GM21619 (cell line): ENCODE measurements at regions not wholly inside any gene's neighbourhood (a gene's known extent, or its start where the extent isn't known, plus 50 kb on each side); places are given as distances from the start of the nearest gene placed in this dataset.

Experiments
- ATAC-seq: cut with Tn5 transposase; IDR thresholded peaks from one replicate; pipeline ENCODE4 v1.9.1; 2021; ENCODE audit not compliant: unreplicated experiment

DNA sequence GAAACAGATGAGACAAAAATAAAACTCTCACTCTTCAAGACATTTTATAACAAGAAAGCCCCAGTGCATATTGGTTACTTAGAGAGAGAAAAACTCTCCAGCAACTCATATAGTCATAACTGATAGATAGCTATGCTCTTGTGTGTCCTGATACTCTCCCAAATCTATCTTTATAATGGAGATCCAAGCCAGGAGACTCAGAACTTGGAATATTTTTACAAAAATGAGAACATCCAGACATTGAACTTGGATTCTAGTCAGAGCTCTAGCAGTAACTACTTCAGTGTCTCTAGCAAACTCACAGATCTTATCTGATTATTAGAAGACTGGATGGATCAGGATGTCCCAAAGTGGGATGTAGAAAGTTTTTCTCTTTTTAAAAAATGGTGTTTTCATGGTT is 412.7 kb upstream of the BRINP1 start:
- no peak for ATAC-seq

- no peak for ATAC-seq
Observed at GRCh38 chr9:119775410-119775809, 406.2 kb upstream of the BRINP1 start.

DNA sequence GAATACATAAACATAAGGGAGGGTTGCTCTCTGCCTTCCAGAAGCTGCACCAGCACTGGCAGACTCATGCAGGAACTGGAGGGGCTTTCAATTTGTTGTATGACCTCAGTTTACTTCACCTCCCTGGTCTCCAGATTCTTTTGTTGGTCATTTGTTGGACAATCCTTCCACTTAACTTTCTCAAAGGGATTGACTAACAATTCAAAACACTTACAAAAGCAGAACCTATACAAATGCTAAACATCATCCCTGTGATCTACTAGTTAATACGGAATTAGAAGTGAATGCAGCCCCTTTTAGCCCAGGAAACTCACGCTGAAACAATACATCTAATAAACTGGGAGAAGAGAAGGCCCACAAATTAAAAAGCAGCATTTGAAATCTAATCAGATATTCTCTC is 404.6 kb upstream of the BRINP1 start:
- no peak for ATAC-seq

DNA sequence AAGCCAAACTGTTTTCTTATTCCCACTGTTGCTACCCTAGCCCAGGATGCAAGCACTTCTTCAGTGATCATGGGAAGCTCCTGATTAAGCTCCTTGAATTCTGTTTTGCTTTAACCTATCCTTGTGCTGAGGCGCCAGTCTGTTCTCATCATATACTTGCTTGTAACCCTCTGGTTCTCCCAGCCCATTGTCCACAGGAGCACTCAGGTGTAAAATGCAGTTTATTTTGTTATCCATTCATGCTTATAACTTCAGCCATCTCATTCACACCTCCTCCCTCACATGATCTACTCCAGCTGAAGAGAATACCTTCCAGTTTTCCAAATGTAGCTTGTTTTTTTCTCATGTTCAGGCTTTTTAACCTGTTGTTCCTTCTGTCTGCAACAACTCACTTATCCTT is 402.1 kb upstream of the BRINP1 start:
- ATAC-seq: no peak

DNA sequence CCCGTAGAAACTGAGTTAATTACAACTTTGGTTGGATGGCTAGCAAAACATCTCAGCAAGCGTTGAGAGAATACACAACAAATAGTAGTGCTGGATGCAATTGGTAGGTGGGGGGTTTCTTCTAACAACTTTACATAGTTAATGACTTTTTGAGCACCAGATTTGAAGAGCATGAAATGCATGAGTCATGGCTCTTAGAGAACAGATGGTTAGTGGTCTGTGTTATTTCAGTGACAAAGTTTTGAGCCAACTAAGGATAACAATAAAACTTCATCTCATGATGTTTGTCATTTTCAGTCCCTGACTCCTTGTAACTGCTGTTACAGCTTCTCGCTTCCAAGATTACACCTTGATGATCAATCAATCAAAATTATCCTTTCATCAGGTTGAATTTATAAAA is 399.0 kb upstream of the BRINP1 start:
- no peak for ATAC-seq

DNA sequence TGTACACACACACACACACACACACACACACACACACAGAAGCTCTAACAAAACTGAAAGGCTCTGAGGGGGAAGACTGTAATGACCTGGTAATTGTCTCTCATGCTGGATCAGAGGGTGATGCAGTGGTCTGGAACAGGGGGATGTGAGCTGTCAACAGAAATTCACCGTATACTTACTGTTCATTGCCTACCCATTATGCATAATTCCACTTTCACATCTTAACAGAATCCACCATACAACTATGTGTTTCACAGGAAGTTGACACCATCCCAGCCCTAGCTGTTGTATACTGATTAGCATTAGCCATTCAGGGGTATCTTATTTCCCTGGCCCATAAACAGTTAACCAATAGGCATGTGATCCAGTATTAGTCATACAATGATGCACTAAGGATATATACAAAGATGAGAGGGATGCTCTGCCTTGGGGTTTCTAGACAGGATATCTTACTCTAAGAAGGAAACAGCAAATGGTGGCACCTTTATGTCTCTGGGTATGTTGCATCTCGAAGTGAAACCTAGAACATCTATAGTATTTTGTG is 396.5 kb upstream of the BRINP1 start:
- no peak for ATAC-seq

DNA sequence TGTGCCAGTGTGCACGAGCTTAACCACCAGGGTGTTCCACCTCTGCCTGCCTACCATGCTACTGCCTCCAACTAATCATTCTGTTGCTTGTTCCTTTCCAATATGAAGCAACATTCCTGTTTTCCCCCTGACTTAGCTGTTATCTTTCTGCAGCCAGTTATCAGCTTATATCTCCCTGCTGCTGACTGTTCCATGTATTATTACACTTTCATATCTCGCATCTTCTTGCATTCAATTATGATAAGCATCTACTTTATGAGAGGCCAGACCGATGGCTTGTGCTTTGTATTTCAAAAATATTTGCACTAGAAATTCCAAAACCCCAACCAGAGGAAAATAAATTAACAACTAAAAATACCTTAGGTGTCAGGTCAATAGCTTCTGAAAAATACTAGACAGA is 394.0 kb upstream of the BRINP1 start:
- ATAC-seq: no peak

DNA sequence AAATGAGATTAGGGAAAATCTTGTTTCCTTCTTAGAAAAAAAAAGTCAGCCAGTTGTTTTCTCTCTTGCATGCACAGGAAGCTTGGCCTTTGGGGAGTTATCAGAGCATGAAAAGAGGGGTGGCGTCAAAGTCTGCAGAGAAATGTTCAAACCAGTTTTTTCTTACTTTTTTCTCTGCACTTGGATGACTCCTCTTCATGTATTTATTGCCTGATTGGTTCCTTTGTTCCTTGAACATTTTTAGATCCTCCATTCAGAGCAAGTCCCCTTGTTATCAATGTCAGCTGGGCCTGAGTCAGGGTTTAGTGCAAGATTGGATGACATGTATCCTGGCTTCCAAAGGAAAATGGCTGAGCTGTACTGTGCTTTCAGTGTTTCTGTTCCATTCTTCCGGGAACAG is 392.6 kb upstream of the BRINP1 start:
- no peak for ATAC-seq

DNA sequence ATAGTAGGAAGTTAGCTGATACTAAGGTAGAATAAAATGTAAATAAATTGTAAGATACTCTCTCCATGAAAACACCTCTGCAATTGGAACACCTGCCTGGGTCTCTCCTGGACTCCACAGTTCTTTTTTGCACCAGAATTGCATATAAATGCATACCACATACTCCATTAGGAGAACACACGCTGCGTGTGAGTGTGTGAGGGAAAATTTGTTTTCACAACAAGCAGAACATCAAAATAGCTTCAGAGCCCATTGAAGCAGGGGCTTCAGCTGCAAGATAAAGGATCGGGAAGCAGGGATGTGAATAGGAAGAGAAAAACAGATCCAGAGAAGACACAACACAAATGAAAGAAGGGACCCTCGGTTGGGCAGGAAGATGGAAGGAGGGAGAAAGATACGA is 389.8 kb upstream of the BRINP1 start:
- no peak for ATAC-seq

DNA sequence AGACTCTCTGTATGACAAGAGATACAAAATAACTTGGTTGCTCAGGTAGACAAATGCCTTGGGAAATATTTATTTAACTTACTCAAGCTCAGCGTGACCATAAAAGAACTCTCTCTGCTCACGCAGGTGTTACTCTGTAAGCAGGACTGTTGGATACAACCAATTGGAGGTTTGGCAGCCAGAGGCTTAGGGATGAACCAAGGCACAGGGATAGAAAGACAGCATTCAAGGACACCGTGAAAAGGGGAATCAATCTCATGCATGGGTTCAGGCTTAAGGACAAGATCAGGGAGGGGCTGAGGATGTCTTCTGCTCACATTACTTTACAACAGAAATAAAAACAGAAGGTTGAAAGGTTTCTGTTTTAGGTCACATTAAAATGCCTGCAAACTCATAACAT is 389.0 kb upstream of the BRINP1 start:
- ATAC-seq: no peak

GRCh38 chr9:119739476-119739875 is 370.2 kb upstream of the BRINP1 start:
- no peak for ATAC-seq

- peak; percentile 99 for ATAC-seq
Observed at GRCh38 chr9:119736491-119737454, 367.5 kb upstream of the BRINP1 start.

DNA sequence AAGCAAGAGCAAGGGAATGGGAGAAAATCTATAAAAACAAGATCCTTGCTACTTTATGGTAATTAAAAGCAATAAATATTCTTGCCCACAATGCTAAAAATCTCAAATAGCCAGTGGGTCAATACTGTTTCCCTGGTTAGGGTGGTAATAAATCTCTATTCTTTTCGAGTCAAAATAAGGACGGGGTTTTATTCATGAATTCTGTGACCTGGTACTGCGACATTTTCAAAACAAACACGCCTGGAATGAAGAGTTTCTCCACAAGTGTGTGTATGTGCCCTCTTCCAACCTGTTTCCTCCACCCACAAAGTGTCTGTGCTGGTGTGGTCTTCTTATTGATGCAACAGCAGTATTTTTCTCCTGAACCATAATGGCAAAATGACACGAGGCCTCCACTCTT is 358.8 kb upstream of the BRINP1 start:
- no peak for ATAC-seq

DNA sequence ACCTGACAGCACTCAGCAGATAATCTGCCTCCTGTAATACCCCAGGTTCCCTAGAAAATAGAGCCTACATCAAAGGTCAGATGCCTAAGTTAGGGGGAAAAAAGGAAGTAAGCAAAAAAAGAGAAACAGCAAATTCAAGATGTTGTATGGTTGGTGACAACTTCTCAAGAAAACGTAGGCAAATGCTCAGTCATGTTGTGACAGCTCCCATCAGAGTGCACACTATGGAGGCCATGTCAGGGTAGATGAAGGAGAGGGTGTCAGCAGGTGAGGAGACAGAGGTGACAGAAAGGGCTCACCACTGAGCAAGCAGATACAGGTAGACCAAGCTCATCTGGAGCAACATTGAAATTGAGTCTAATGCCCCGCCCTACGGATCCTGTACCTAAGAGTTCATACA is 356.8 kb upstream of the BRINP1 start:
- no peak for ATAC-seq

GRCh38 chr9:119722384-119722783 is 353.1 kb upstream of the BRINP1 start:
- ATAC-seq: no peak

DNA sequence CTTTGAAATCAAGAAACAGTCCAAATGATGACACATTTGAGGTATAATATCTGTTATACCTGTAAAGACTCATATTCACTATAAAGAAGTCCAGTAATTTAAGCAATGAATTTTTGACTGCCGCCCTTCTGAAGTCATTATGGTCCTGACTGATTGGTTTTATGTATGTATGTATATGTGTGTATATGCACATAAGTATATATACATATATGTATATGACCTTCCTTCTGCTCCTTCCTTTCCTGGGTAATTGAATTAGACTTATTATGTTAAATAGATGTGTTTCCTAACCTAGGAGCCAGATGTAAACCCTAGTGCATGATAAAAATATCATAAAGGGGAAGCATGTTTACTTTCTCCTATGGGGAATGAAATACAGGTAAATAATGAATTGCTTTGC is 343.1 kb upstream of the BRINP1 start:
- ATAC-seq: no peak

DNA sequence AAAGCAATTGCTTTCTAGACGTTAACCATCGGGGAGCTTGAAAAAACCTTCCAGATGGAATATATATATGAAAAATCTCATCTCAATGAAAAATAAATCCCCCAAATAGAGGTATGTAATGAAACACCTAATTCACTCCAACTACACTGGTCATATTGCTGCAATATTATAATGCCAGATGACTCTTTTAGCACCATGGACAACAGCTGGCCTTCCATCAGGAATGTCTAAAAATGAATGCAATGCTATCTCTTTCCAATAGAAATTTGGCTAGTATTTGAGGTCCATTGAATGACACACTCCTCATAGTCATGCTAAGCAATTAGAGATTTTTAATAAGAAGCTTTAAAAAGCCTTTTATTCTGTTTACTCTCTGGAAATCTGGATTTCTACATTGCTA is 340.2 kb upstream of the BRINP1 start:
- no peak for ATAC-seq

- ATAC-seq: no peak
Observed at GRCh38 chr9:119707228-119707845, 338.1 kb upstream of the BRINP1 start.

- no peak for ATAC-seq
Observed at GRCh38 chr9:119701651-119702050, 332.4 kb upstream of the BRINP1 start.

DNA sequence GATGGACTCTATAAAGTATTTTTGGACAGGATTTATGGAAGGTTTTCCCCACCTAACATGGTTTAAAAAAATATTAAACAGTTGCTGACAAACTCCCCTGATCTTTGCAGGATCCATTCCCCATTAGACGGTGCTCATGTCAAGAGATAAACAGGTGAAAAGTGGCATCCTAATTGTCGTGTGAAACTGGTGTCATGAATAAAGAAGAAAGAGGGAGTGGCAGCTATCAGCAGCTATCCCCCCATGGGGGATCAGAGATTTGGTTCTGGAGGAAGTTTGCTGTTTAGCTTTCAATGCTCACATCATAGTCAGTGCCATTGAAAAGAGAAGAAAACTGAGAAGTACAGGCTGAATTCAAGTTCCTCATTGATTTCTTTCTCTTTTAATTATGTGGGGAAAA is 329.3 kb upstream of the BRINP1 start:
- ATAC-seq: no peak

DNA sequence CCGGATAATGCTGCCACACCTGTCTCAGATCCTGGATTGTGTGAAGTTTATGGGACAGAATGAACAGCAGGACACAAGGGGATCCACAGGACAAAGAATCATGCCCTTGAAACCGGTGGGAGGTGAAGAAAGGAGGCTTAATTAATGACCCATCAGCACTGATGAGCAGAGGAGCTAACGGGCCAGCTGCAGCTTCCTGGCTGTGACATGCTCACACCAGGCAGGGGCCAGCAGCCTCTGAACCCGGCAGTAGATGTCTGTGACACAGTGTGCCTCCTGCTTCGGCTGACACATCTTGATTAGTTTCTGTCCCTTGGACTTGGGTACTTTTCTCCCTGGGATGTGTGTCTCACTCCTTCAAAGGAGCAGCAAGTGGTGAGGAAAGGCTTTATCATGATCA is 328.8 kb upstream of the BRINP1 start:
- no peak for ATAC-seq

GRCh38 chr9:119689879-119690278 is 320.6 kb upstream of the BRINP1 start:
- no peak for ATAC-seq
